Panc1 (cell line): ENCODE measurements at regions not wholly inside any gene's neighbourhood (a gene's known extent, or its start where the extent isn't known, plus 50 kb on each side); places are given as distances from the start of the nearest gene placed in this dataset.

Source experiments
- ATAC-seq: fragments of 200-7000 bp; cut with Tn5 transposase; 2 replicates; pipeline ENCODE4 v1.9.1; 2020; ENCODE audit warnings: mild to moderate bottlenecking, moderate library complexity
- BruUV-seq: library from RNA; stranded (reverse); fragments of 400-500 nt; replicated peaks from 2 replicates; lab custom pipeline; 2021; lab: Mats Ljungman, UMichigan
- CTCF ChIA-PET: fragments of 300-600 bp; sonication (Branson Sonifier 250); formaldehyde crosslinking; loops from one replicate; lab custom pipeline; 2022; ENCODE audit warnings: antibody characterized with exemption; lab: Charles Lee
- POLR2A ChIA-PET: fragments of 300-600 bp; sonication (Branson Sonifier 250); formaldehyde crosslinking; loops from one replicate; lab custom pipeline; 2022; ENCODE audit warnings: antibody characterized with exemption; lab: Charles Lee
- DNase-seq: peaks from one replicate; pipeline ENCODE4 v3.0.0-alpha.2; 2010; ENCODE audit warnings: low read depth, low spot score
- H3K27ac ChIP-seq: 2 replicates; pipeline ENCODE4 v1.5.1; 2011; ENCODE audit warnings: mild to moderate bottlenecking, low read length, inconsistent platforms
- H3K27me3 ChIP-seq: fragments of 200-500 bp; sonication (Bioruptor generic); 2 replicates; pipeline ENCODE4 v1.6.0; 2014; ENCODE audit warnings: low read length, inconsistent platforms; ENCODE audit not compliant: control insufficient read depth, insufficient read depth
- H3K36me3 ChIP-seq: fragments of 200-500 bp; sonication (Bioruptor generic); 2 replicates; pipeline ENCODE4 v1.5.1; 2014; ENCODE audit warnings: inconsistent platforms, mild to moderate bottlenecking, low read length, moderate library complexity; ENCODE audit not compliant: control insufficient read depth, insufficient read depth
- H3K4me1 ChIP-seq: 2 replicates; pipeline ENCODE4 v1.5.1; 2011; ENCODE audit warnings: inconsistent platforms, mild to moderate bottlenecking, low read length, moderate library complexity; ENCODE audit not compliant: control insufficient read depth, insufficient read depth
- H3K4me3 ChIP-seq, 2 experiments: 2 replicates each; pipeline ENCODE4 v1.5.1; 2011 to 2012; ENCODE audit warnings: low read depth in 2 of 2, low read length in 2 of 2, mild to moderate bottlenecking in 2 of 2, inconsistent platforms in 1 of 2, moderate library complexity in 1 of 2
- H3K9me3 ChIP-seq: fragments of 200-500 bp; sonication (Bioruptor generic); 2 replicates; pipeline ENCODE4 v1.5.1; 2014; ENCODE audit warnings: low read depth, mild to moderate bottlenecking, inconsistent platforms, low read length, moderate library complexity; ENCODE audit not compliant: control insufficient read depth, insufficient read depth
- CTCF ChIP-seq: fragments of 450-650 bp; IDR thresholded peaks from 2 replicates; pipeline ENCODE4 v1.5.1; 2017; ENCODE audit warnings: mild to moderate bottlenecking
- POLR2AphosphoS5 ChIP-seq: IDR thresholded peaks from 2 replicates; pipeline ENCODE4 v1.6.1; 2012; ENCODE audit warnings: mild to moderate bottlenecking, low read depth, low read length, moderate library complexity
- REST ChIP-seq, 2 experiments: IDR thresholded peaks; 2 replicates each; pipeline ENCODE4 v1.6.1; 2011 to 2012; ENCODE audit warnings: low read depth in 2 of 2, control low read depth in 1 of 2, low read length in 1 of 2, mild to moderate bottlenecking in 1 of 2, moderate library complexity in 1 of 2; ENCODE audit not compliant: insufficient read depth in 1 of 2
- SIN3A ChIP-seq: IDR thresholded peaks from 2 replicates; pipeline ENCODE4 v1.6.1; 2012; ENCODE audit warnings: low read depth, mild to moderate bottlenecking, low read length, moderate library complexity, borderline replicate concordance; ENCODE audit not compliant: insufficient read depth
- TCF7L2 ChIP-seq: IDR thresholded peaks from 2 replicates; pipeline ENCODE4 v1.6.1; 2011; ENCODE audit warnings: mild to moderate bottlenecking, low read depth, low read length, inconsistent platforms
- in situ Hi-C: cut with HindIII; loops from 2 replicates; pipeline ENCODE4 v1.10.0; 2016; ENCODE audit warnings: low sequenced_read_pairs, low pct_unique_long_range_greater_than_20kb
- intact Hi-C: fragments of 100-400 bp; cut with micrococcal nuclease; formaldehyde crosslinking; loops from one replicate; pipeline ENCODE4 v1.10.0; 2022; ENCODE audit not compliant: unreplicated experiment

GRCh38 chr18:75477900-75478299 lies 50.4 kb upstream of the SMIM21 start:
- DNase-seq (no peak), ATAC-seq (no peak)
- BruUV-seq = no TSS peak
- no peak overlapping the region for H3K27ac ChIP-seq
- in situ Hi-C loops (no loop called here), intact Hi-C loops (loop anchor here (5.0 kb wide), 1 partner anchor 826 kb away; no protein-coding TSS in a partner anchor)
- no peaks in the 10 kb centered on the region for H3K27me3 ChIP-seq
- POLR2A ChIA-PET = no interaction called here
- H3K4me1 ChIP-seq = no peaks in the 10 kb centered on the region
- TF ChIP-seq POLR2AphosphoS5 (no peak), TCF7L2 (no peak), SIN3A (no peak), CTCF (no peak), REST (IDR thresholded peaks at IDR 0.05; ENCODE audit: insufficient read depth in 1 of 2, low read depth in 2 of 2, low read length in 1 of 2) (no peak)
- no peaks in the 10 kb centered on the region for H3K36me3 ChIP-seq
- CTCF ChIA-PET = no interaction called here
- no peak overlapping the region for H3K4me3 ChIP-seq
- peaks cover 6% of the 10 kb centered on the region; the same call in 1 of the 2 replicates for H3K9me3 ChIP-seq
